Fibroblast of lung (primary cell): ENCODE measurements at regions not wholly inside any gene's neighbourhood (a gene's known extent, or its start where the extent isn't known, plus 50 kb on each side); places are given as distances from the start of the nearest gene placed in this dataset.

ENCODE experiments used
- DNase-seq, 2 donors: peaks; one replicate each; pipeline versions ENCODE4 v3.0.0 to v3.0.0-alpha.2; 2010; ENCODE audit warnings: low read depth in 2 of 2
- H2AFZ ChIP-seq: 2 replicates; pipeline ENCODE4 v1.5.1; 2012; ENCODE audit warnings: low read length, control low read depth, inconsistent platforms
- H3K27ac ChIP-seq: 2 replicates; pipeline ENCODE4 v1.5.1; 2011; ENCODE audit warnings: low read length, control low read depth; ENCODE audit not compliant: insufficient read depth
- H3K27me3 ChIP-seq: 2 replicates; pipeline ENCODE4 v1.5.1; 2011; ENCODE audit warnings: mild to moderate bottlenecking, low read length; ENCODE audit not compliant: control insufficient read depth, insufficient read depth
- H3K36me3 ChIP-seq: 2 replicates; pipeline ENCODE4 v1.5.1; 2011; ENCODE audit warnings: low read length; ENCODE audit not compliant: control insufficient read depth, insufficient read depth
- H3K4me1 ChIP-seq: 2 replicates; pipeline ENCODE4 v1.5.1; 2011; ENCODE audit warnings: low read length; ENCODE audit not compliant: control insufficient read depth, insufficient read depth; ENCODE audit errors: extremely low read depth
- H3K4me2 ChIP-seq: 2 replicates; pipeline ENCODE4 v1.5.1; 2011; ENCODE audit warnings: low read length, control low read depth; ENCODE audit not compliant: insufficient read depth; ENCODE audit errors: extremely low read depth
- H3K4me3 ChIP-seq, 4 experiments: fragments of 200-600 bp in 1 of 4; sonication (generic) in 1 of 4; replicated peaks in 1 of 4; 2 replicates each; pipeline ENCODE4 v1.5.1; 2011 to 2016; ENCODE audit warnings: low read length in 4 of 4, low read depth in 3 of 4, mild to moderate bottlenecking in 3 of 4, control low read depth in 2 of 4, inconsistent platforms in 1 of 4, mixed read lengths in 1 of 4; ENCODE audit not compliant: insufficient read depth in 1 of 4; ENCODE audit errors: control extremely low read depth in 1 of 4
- H3K79me2 ChIP-seq: 2 replicates; pipeline ENCODE4 v1.5.1; 2012; ENCODE audit warnings: mild to moderate bottlenecking, low read length, inconsistent platforms; ENCODE audit not compliant: control insufficient read depth, insufficient read depth
- H3K9ac ChIP-seq: 2 replicates; pipeline ENCODE4 v1.5.1; 2011; ENCODE audit warnings: mild to moderate bottlenecking, low read length, control low read depth; ENCODE audit not compliant: insufficient read depth
- H3K9me3 ChIP-seq: 2 replicates; pipeline ENCODE4 v1.5.1; 2012; ENCODE audit warnings: low read depth, low read length; ENCODE audit not compliant: control insufficient read depth, insufficient read depth
- H4K20me1 ChIP-seq: 2 replicates; pipeline ENCODE4 v1.5.1; 2011; ENCODE audit warnings: low read length; ENCODE audit not compliant: control insufficient read depth, insufficient read depth; ENCODE audit errors: extremely low read depth
- EZH2 ChIP-seq: IDR thresholded peaks from 2 replicates; pipeline ENCODE4 v1.5.1; 2012; ENCODE audit warnings: low read length, control low read depth, mild to moderate bottlenecking; ENCODE audit errors: missing control alignments
- TF ChIP-seq, protein P1 (sequence below), 2 donors: IDR thresholded peaks in 1 of 2; conservative IDR thresholded peaks in 1 of 2; 1 replicate in 1 of 2; 2 replicates in 1 of 2; pipeline ENCODE4 v1.5.1; 2011 to 2012; ENCODE audit warnings: low read length in 2 of 2, control low read depth in 1 of 2, inconsistent platforms in 1 of 2, low read depth in 1 of 2, mild to moderate bottlenecking in 1 of 2

DNA sequence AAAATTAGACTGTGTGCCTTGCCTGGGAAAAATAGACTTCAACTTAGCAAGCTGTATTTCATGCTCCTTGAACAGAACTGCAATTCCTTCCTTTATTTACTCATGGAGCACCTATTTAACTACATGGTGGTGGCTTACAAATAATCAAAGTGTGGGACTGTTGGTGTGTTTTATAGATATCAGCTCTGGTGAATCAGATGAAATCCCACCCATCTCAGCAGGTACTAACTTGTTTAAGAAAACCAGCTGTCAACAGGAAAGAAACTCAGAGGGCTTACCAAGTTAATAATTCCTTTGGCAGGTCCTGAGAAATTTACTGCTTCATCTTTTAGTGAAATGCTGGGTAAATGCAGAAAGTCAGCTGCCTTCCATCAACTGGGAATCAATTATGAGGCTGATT lies 830.6 kb downstream of the SLC4A3 start:
- no peak overlapping the region for H2AFZ ChIP-seq
- no peak for TF ChIP-seq EZH2
- TF ChIP-seq, protein P1, sequence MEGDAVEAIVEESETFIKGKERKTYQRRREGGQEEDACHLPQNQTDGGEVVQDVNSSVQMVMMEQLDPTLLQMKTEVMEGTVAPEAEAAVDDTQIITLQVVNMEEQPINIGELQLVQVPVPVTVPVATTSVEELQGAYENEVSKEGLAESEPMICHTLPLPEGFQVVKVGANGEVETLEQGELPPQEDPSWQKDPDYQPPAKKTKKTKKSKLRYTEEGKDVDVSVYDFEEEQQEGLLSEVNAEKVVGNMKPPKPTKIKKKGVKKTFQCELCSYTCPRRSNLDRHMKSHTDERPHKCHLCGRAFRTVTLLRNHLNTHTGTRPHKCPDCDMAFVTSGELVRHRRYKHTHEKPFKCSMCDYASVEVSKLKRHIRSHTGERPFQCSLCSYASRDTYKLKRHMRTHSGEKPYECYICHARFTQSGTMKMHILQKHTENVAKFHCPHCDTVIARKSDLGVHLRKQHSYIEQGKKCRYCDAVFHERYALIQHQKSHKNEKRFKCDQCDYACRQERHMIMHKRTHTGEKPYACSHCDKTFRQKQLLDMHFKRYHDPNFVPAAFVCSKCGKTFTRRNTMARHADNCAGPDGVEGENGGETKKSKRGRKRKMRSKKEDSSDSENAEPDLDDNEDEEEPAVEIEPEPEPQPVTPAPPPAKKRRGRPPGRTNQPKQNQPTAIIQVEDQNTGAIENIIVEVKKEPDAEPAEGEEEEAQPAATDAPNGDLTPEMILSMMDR (conservative IDR thresholded peaks at IDR 0.05 in 1 of 2, IDR thresholded peaks at IDR 0.05 in 1 of 2; ENCODE audit: low read depth in 1 of 2, low read length in 2 of 2), result no peak
- no peak overlapping the region for H3K27ac ChIP-seq
- H3K9ac ChIP-seq, result no peak overlapping the region
- H3K4me3 ChIP-seq, result no peak overlapping the region
- H3K4me1 ChIP-seq, result no peaks in the 10 kb centered on the region
- DNase-seq, result no peak
- no peaks in the 10 kb centered on the region for H4K20me1 ChIP-seq
- H3K9me3 ChIP-seq, result no peaks in the 10 kb centered on the region
- H3K79me2 ChIP-seq, result no peaks in the 10 kb centered on the region
- no peaks in the 10 kb centered on the region for H3K36me3 ChIP-seq
- H3K4me2 ChIP-seq, result no peak overlapping the region
- no peaks in the 10 kb centered on the region for H3K27me3 ChIP-seq

DNA sequence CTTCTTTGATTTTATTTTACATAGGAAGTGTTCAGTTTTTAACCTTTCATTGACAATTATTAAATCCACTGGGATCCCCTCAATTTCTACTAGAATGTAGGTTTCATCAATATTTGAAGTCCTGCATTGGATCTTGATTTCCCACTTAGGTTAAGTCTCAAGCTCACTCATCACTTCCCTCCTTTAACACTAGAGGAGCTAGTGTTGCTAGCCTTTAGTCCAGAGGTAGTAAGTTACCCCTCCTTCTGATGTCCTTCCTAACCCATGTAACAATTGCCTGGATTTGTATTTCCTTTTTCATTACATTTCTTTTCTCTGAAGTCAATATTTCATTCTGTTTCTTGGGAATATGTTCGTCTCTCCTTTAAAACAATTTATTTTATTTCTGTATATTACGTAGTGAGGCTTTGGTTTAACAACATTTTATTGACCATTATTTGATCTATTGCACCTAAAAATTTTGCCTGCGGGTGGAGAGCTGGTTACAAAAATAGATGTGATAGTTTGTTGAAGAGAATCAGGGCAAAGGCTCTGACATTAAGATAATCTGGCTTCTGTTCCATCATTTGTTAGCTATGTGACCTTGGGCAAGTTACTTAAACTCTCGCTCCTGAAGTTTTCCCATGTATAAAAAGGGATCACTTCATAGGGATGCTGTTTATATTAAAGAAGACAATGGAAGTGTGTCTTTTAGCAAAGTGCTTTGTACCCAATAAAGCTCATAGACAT lies 833.0 kb downstream of the SLC4A3 start:
- no peaks in the 10 kb centered on the region for H3K79me2 ChIP-seq
- H3K9me3 ChIP-seq, result no peaks in the 10 kb centered on the region

DNA sequence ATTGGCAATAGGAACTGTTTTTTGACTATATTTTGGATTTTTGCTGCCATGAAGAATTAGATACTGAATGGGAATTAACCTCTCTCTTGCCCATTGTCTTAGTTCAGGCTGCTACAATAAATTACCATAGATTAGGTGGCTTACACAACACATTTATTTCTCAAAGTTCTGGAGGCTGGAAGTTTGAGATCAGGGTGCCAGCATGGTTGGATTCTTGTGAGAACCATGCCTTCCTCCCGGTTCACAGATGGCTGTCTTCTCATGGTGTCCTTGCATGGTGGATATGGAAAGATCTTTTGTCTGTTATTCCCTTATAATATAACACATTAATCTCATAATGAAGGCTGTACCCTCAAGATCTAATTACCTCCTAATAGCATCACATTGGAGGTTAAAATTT lies 836.4 kb downstream of the SLC4A3 start:
- H2AFZ ChIP-seq, result no peak overlapping the region
- H3K4me3 ChIP-seq, result no peak overlapping the region
- no peak overlapping the region for H3K9ac ChIP-seq
- no peaks in the 10 kb centered on the region for H3K79me2 ChIP-seq
- no peak overlapping the region for H3K4me2 ChIP-seq
- no peaks in the 10 kb centered on the region for H4K20me1 ChIP-seq
- no peaks in the 10 kb centered on the region for H3K27me3 ChIP-seq
- DNase-seq, result no peak
- H3K9me3 ChIP-seq, result no peaks in the 10 kb centered on the region
- H3K27ac ChIP-seq, result no peak overlapping the region
- H3K36me3 ChIP-seq, result no peaks in the 10 kb centered on the region
- TF ChIP-seq EZH2, result no peak
- TF ChIP-seq, protein P1 (conservative IDR thresholded peaks at IDR 0.05 in 1 of 2, IDR thresholded peaks at IDR 0.05 in 1 of 2; ENCODE audit: low read depth in 1 of 2, low read length in 2 of 2), result no peak
- no peaks in the 10 kb centered on the region for H3K4me1 ChIP-seq

More for the DNA sequence above, 833.0 kb downstream of the SLC4A3 start:
- no peak overlapping the region for H3K9ac ChIP-seq
- no peaks in the 10 kb centered on the region for H3K27me3 ChIP-seq
- H4K20me1 ChIP-seq, result no peaks in the 10 kb centered on the region
- no peaks in the 10 kb centered on the region for H3K4me1 ChIP-seq
- no peak overlapping the region for H3K4me3 ChIP-seq
- no peak overlapping the region for H3K4me2 ChIP-seq
- no peak for TF ChIP-seq EZH2
- TF ChIP-seq, protein P1 (conservative IDR thresholded peaks at IDR 0.05 in 1 of 2, IDR thresholded peaks at IDR 0.05 in 1 of 2; ENCODE audit: low read depth in 1 of 2, low read length in 2 of 2), result peak in 1 of 2 donors; percentile 35
- no peak overlapping the region for H2AFZ ChIP-seq
- no peaks in the 10 kb centered on the region for H3K36me3 ChIP-seq
- DNase-seq, result no peak
- no peak overlapping the region for H3K27ac ChIP-seq
